GM12878 (cell line): ENCODE measurements at regions not wholly inside any gene's neighbourhood (a gene's known extent, or its start where the extent isn't known, plus 50 kb on each side); places are given as distances from the start of the nearest gene placed in this dataset.

ENCODE experiments used
- ATAC-seq: fragments of 200-7000 bp; cut with Tn5 transposase; 3 replicates; pipeline ENCODE4 v1.9.1; 2020; ENCODE audit warnings: mild to moderate bottlenecking, moderate library complexity
- BruUV-seq: library from RNA; stranded (reverse); fragments of 400-500 nt; replicated peaks from 2 replicates; lab custom pipeline; 2021; lab: Mats Ljungman, UMichigan
- CTCF ChIA-PET: fragments of 300-600 bp; sonication (Branson Sonifier 250); formaldehyde crosslinking; extraction: SDS; loops from one replicate; lab custom pipeline; 2021; ENCODE audit warnings: inconsistent platforms; lab: Yijun Ruan, JAX
- POLR2A ChIA-PET: fragments of 350-600 bp; formaldehyde crosslinking; extraction: SDS; loops from one replicate; lab custom pipeline; 2021; ENCODE audit warnings: inconsistent platforms; lab: Charles Lee
- RAD21 ChIA-PET: fragments of 300-600 bp; sonication (Branson Sonifier 250); formaldehyde crosslinking; loops from one replicate; lab custom pipeline; 2023; ENCODE audit warnings: antibody characterized with exemption; ENCODE audit not compliant: unreplicated experiment; lab: Charles Lee
- SMC1A ChIA-PET: fragments of 300-600 bp; sonication (Branson Sonifier 250); formaldehyde crosslinking; loops from one replicate; lab custom pipeline; 2023; ENCODE audit not compliant: unreplicated experiment, uncharacterized antibody; lab: Charles Lee
- DNase-seq: peaks from one replicate; pipeline ENCODE4 v3.0.0-alpha.2; 2011; ENCODE audit warnings: low read depth, low spot score
- FAIRE-seq: peaks from 3 replicates; lab custom pipeline; 2011; peaks lifted over from hg19 to GRCh38; lab: Jason Lieb, UNC
- H2AFZ ChIP-seq: 2 replicates; pipeline ENCODE4 v1.6.0; 2011; ENCODE audit warnings: low read depth, low read length, control low read depth; ENCODE audit not compliant: control insufficient read depth
- H3K27ac ChIP-seq: 2 replicates; pipeline ENCODE4 v1.5.1; 2011; ENCODE audit warnings: control low read depth; ENCODE audit not compliant: control insufficient read depth, insufficient read depth
- H3K27me3 ChIP-seq, 2 experiments: replicated peaks in 1 of 2; 2 replicates each; pipeline versions ENCODE4 v1.6.0 to v1.6.1; 2011; ENCODE audit warnings: low read length in 1 of 2; ENCODE audit not compliant: control insufficient read depth in 2 of 2, insufficient read depth in 2 of 2
- H3K36me3 ChIP-seq, 2 experiments: 2 replicates each; pipeline ENCODE4 v1.5.1; 2011; ENCODE audit warnings: low read length in 1 of 2; ENCODE audit not compliant: control insufficient read depth in 2 of 2, insufficient read depth in 2 of 2
- H3K4me1 ChIP-seq: 2 replicates; pipeline ENCODE4 v1.6.1; 2011; ENCODE audit warnings: mild to moderate bottlenecking, low read length, moderate library complexity, mixed read lengths; ENCODE audit not compliant: control insufficient read depth, insufficient read depth
- H3K4me2 ChIP-seq: 2 replicates; pipeline ENCODE4 v1.6.0; 2011; ENCODE audit warnings: control low read depth; ENCODE audit not compliant: control insufficient read depth, insufficient read depth
- H3K4me3 ChIP-seq: fragments of 200-600 bp; sonication (generic); 2 replicates; pipeline ENCODE4 v1.5.1; 2016
- H3K79me2 ChIP-seq: 2 replicates; pipeline ENCODE4 v1.6.0; 2011; ENCODE audit warnings: low read length; ENCODE audit not compliant: control insufficient read depth, insufficient read depth
- H3K9ac ChIP-seq: 2 replicates; pipeline ENCODE4 v1.8.0; 2011; ENCODE audit warnings: low read length, control low read depth, mixed read lengths; ENCODE audit not compliant: control insufficient read depth, insufficient read depth
- H3K9me3 ChIP-seq: replicated peaks from 3 replicates; pipeline ENCODE4 v1.5.1; 2011; ENCODE audit warnings: mild to moderate bottlenecking, low read length; ENCODE audit not compliant: control insufficient read depth, insufficient read depth
- H4K20me1 ChIP-seq: 2 replicates; pipeline ENCODE4 v1.6.0; 2011; ENCODE audit not compliant: control insufficient read depth, insufficient read depth
- EZH2 ChIP-seq: IDR thresholded peaks from 2 replicates; pipeline ENCODE4 v1.6.1; 2012; ENCODE audit warnings: low read depth, mild to moderate bottlenecking, control low read depth, inconsistent platforms, low read length, borderline replicate concordance; ENCODE audit not compliant: control insufficient read depth
- IKZF1 ChIP-seq: fragments of 450-650 bp; conservative IDR thresholded peaks from 2 replicates; pipeline ENCODE4 v1.6.1; 2017; ENCODE audit warnings: antibody characterized with exemption, mild to moderate bottlenecking
- MXI1 ChIP-seq: fragments of 150-350 bp; IDR thresholded peaks from 2 replicates; pipeline ENCODE4 v1.6.1; 2011; ENCODE audit warnings: low read depth, mild to moderate bottlenecking, inconsistent platforms, low read length, improper control_type of control experiment
- RUNX3 ChIP-seq: IDR thresholded peaks from 2 replicates; pipeline ENCODE4 v1.6.1; 2012; ENCODE audit warnings: low read length, inconsistent platforms
- SMAD1 ChIP-seq: fragments of 450-650 bp; IDR thresholded peaks from 2 replicates; pipeline ENCODE4 v1.6.1; 2018; ENCODE audit warnings: mild to moderate bottlenecking, low read depth; ENCODE audit not compliant: partially characterized antibody
- SMAD5 ChIP-seq: IDR thresholded peaks from 2 replicates; pipeline ENCODE4 v1.6.1; 2016; ENCODE audit warnings: antibody characterized with exemption, low read depth
- STAT1 ChIP-seq: fragments of 450-650 bp; conservative IDR thresholded peaks from 2 replicates; pipeline ENCODE4 v1.6.1; 2014; ENCODE audit warnings: antibody characterized with exemption, mild to moderate bottlenecking
- ZBTB11 ChIP-seq: fragments of 450-650 bp; formaldehyde crosslinking; IDR thresholded peaks from 2 replicates; pipeline ENCODE4 v1.5.0; 2022; ENCODE audit warnings: mild to moderate bottlenecking, missing genetic modification characterization
- ZNF687 ChIP-seq: fragments of 450-650 bp; IDR thresholded peaks from 2 replicates; pipeline ENCODE4 v1.6.1; 2017; ENCODE audit warnings: mild to moderate bottlenecking, moderate library complexity
- WGBS: methylation state at CpG from one replicate; pipeline ENCODE4 v1.1.6; 2016; ENCODE audit warnings: low lambda C conversion rate; ENCODE audit not compliant: insufficient replicate concordance, insufficient coverage; ENCODE audit errors: missing lambda C conversion rate; 5-methylcytosine and 5-hydroxymethylcytosine counted together
- in situ Hi-C: fragments of 300-500 bp; cut with MboI; formaldehyde crosslinking; loops from 9 replicates; pipeline ENCODE4 v1.14.3; 2018; ENCODE audit warnings: mixed read lengths
- intact Hi-C: fragments of 100-400 bp; cut with micrococcal nuclease; formaldehyde crosslinking; loops from one replicate; pipeline ENCODE4 v1.14.2; 2022; ENCODE audit not compliant: unreplicated experiment

- H3K4me2 ChIP-seq = no peak overlapping the region
- intact Hi-C loops = no loop called here
- ATAC-seq = no peak
- no peaks in the 10 kb centered on the region for H3K4me1 ChIP-seq
- no peaks in the 10 kb centered on the region for H3K79me2 ChIP-seq
- in situ Hi-C loops = no loop called here
- 0% methylated on average over 1 of the region's 1 CpG for WGBS
- SMC1A ChIA-PET = interaction anchor here (1.2 to 2.1 kb wide), 2 partner anchors 1191 to 1255 kb away, joined by 3 to 4 read pairs; no protein-coding TSS in a partner anchor
- no peaks in the 10 kb centered on the region for H3K36me3 ChIP-seq
- H3K4me3 ChIP-seq = no peak overlapping the region
- RAD21 ChIA-PET = interaction anchor here (1.5 kb wide), 2 partner anchors 700 to 1255 kb away, joined by 3 to 6 read pairs; no protein-coding TSS in a partner anchor
- H3K27me3 ChIP-seq = no peaks in the 10 kb centered on the region; a peak in 1 of 4 replicates
- H4K20me1 ChIP-seq = no peaks in the 10 kb centered on the region
- TF ChIP-seq MXI1 (no peak), STAT1 (no peak), ZBTB11 (CRISPR knock-in tag) (no peak), SMAD5 (no peak), SMAD1 (no peak), EZH2 (no peak), ZNF687 (no peak), RUNX3 (peak; percentile 40; the same call in 1 of the 2 replicates), IKZF1 (no peak)
- no peaks in the 10 kb centered on the region for H3K9me3 ChIP-seq
- BruUV-seq = no TSS peak
- no peak overlapping the region for H2AFZ ChIP-seq
- CTCF ChIA-PET = interaction anchor here (1.1 to 3.6 kb wide), 8 partner anchors 12 to 1254 kb away, joined by 3 to 18 read pairs (median 4); no protein-coding TSS in a partner anchor
- FAIRE-seq = no peak
- H3K27ac ChIP-seq = no peak overlapping the region
- DNase-seq = no peak
- POLR2A ChIA-PET = no interaction called here
- no peak overlapping the region for H3K9ac ChIP-seq
These were observed 449.4 kb downstream of the RERGL start for GRCh38 chr12:17640615-17641014.
